ENCODE measurements at regions not wholly inside any gene's neighbourhood (a gene's known extent, or its start where the extent isn't known, plus 50 kb on each side); places are given as distances from the start of the nearest gene placed in this dataset.

GRCh38 chr9:118236625-118237024, 532.4 kb downstream of the TLR4 start:
- TF ChIP-seq REST (IDR thresholded peaks at IDR 0.05; ENCODE audit: insufficient read depth in 1 of 2, low read depth in 2 of 2, low read length in 2 of 2) (no peak), TAF1 (IDR thresholded peaks at IDR 0.05; ENCODE audit: borderline replicate concordance, insufficient read depth, low read length) (no peak)

- no peak for TF ChIP-seq TAF1 (IDR thresholded peaks at IDR 0.05; ENCODE audit: borderline replicate concordance, insufficient read depth, low read length)
- no peak for TF ChIP-seq POLR2AphosphoS5 (IDR thresholded peaks at IDR 0.05; ENCODE audit: low read depth, low read length)
- TF ChIP-seq REST (IDR thresholded peaks at IDR 0.05; ENCODE audit: insufficient read depth in 1 of 2, low read depth in 2 of 2, low read length in 2 of 2), result no peak
- TF ChIP-seq SIN3A (IDR thresholded peaks at IDR 0.05; ENCODE audit: borderline replicate concordance, insufficient read depth, low read length), result no peak
- TF ChIP-seq FOXP2 (optimal IDR thresholded peaks at IDR 0.05; ENCODE audit: borderline replicate concordance, extremely low read depth, extremely low read length, insufficient read depth), result no peak
Measured at GRCh38 chr9:118238139-118238538, 533.9 kb downstream of the TLR4 start.

- TF ChIP-seq FOXP2 (optimal IDR thresholded peaks at IDR 0.05; ENCODE audit: borderline replicate concordance, extremely low read depth, extremely low read length, insufficient read depth) (no peak), POLR2AphosphoS5 (IDR thresholded peaks at IDR 0.05; ENCODE audit: low read depth, low read length) (no peak), TAF1 (IDR thresholded peaks at IDR 0.05; ENCODE audit: borderline replicate concordance, insufficient read depth, low read length) (no peak), SIN3A (IDR thresholded peaks at IDR 0.05; ENCODE audit: borderline replicate concordance, insufficient read depth, low read length) (no peak), REST (IDR thresholded peaks at IDR 0.05; ENCODE audit: insufficient read depth in 1 of 2, low read depth in 2 of 2, low read length in 2 of 2) (no peak)
Measured at GRCh38 chr9:118252027-118252426, 547.8 kb downstream of the TLR4 start.

GRCh38 chr9:118262191-118262590, 558.0 kb downstream of the TLR4 start:
- no peak for TF ChIP-seq REST (IDR thresholded peaks at IDR 0.05; ENCODE audit: insufficient read depth in 1 of 2, low read depth in 2 of 2, low read length in 2 of 2)
- no peak for TF ChIP-seq FOXP2 (optimal IDR thresholded peaks at IDR 0.05; ENCODE audit: borderline replicate concordance, extremely low read depth, extremely low read length, insufficient read depth)
- TF ChIP-seq TAF1 (IDR thresholded peaks at IDR 0.05; ENCODE audit: borderline replicate concordance, insufficient read depth, low read length), result no peak
- TF ChIP-seq SIN3A (IDR thresholded peaks at IDR 0.05; ENCODE audit: borderline replicate concordance, insufficient read depth, low read length), result no peak
- TF ChIP-seq POLR2AphosphoS5 (IDR thresholded peaks at IDR 0.05; ENCODE audit: low read depth, low read length), result no peak

- no peak for TF ChIP-seq FOXP2 (optimal IDR thresholded peaks at IDR 0.05; ENCODE audit: borderline replicate concordance, extremely low read depth, extremely low read length, insufficient read depth)
- no peak for TF ChIP-seq POLR2AphosphoS5 (IDR thresholded peaks at IDR 0.05; ENCODE audit: low read depth, low read length)
- no peak for TF ChIP-seq REST (IDR thresholded peaks at IDR 0.05; ENCODE audit: insufficient read depth in 1 of 2, low read depth in 2 of 2, low read length in 2 of 2)
- TF ChIP-seq SIN3A (IDR thresholded peaks at IDR 0.05; ENCODE audit: borderline replicate concordance, insufficient read depth, low read length), result no peak
- no peak for TF ChIP-seq TAF1 (IDR thresholded peaks at IDR 0.05; ENCODE audit: borderline replicate concordance, insufficient read depth, low read length)
Measured at GRCh38 chr9:118263949-118264348, 559.7 kb downstream of the TLR4 start.
